GM19328 (cell line): ENCODE measurements at regions not wholly inside any gene's neighbourhood (a gene's known extent, or its start where the extent isn't known, plus 50 kb on each side); places are given as distances from the start of the nearest gene placed in this dataset.
"Not testable (repeated sequence)": the region's sequence is repeated elsewhere in the genome, so short reads cannot be mapped to it uniquely, and the experiment has no call there.

Experiments
- ATAC-seq: cut with Tn5 transposase; IDR thresholded peaks from one replicate; pipeline ENCODE4 v1.9.1; 2021; ENCODE audit warnings: mild to moderate bottlenecking, moderate library complexity; ENCODE audit not compliant: unreplicated experiment

DNA sequence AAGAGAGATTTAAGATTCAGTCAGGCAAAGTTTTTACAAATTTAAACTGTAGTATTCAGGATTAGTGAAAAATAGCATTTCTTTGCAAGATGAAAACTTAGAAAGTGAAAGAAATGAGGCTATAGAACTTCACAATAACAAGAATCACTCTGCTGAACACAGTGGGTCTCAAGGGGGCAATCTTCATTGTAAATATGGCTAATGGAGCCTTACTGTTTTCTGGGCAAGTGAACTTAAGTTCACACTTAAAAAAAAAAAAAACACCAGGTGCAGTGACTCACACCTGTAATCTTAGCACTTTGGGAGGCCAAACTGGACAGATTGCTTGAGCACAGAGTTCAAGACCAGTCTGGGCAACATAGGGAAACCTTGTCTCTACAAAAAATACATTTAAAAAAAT lies 175.9 kb upstream of the SNX2 start:
- no peak for ATAC-seq

DNA sequence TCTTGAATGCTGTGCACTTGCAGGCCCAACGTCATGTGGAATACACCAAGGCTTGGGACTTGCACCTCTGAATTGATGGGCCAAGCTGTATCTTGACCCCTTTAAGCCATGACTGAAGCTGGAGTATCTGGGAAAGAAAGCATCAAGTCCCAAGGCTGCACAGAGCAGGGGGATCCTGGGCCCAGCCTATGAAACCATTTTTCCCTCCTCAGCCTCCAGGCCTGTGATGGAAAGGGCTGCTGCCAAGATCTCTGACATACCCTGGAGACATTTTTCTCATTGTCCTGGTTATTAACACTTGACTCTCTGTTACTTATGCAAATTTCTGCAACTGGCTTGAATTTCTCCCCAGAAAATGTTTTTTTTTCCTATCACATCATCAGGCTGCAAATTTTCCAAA lies 174.0 kb upstream of the SNX2 start:
- no peak for ATAC-seq

DNA sequence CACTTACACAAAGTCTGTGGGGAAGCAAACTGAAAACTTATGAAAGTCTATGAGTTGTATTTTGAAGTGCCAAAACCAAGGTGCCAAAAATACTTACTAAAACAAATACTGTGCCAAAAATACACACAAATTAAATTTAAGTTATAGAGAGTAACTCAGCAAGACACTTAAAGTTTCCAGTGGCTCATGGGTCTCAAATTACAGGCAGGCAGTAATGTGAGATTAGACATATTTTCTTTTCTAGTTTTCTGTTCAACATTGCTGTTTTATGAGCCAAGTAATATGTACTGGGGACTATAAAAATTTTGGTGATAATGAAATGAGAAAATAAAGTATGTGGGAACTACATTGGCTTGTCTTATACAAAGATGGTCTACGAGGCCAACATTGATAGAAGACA lies 172.2 kb upstream of the SNX2 start:
- ATAC-seq: no peak

DNA sequence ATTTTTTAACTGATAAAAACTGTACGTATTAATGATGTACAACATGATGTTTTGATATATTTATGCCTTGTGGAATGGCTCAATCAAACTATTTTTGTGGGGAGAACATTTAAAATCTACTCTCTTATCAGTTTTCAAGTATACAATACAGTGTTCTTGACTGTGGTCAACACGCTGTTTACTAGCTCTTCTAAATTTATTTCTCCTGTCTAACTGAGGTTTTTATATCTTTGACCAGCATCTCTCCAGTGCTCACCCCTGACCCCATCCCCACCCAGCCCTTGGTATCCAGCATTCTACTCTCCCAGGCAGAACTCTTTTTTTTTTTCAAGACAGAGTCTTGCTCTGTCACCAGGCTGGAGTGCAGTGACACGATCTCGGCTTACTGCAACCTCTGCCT lies 169.6 kb upstream of the SNX2 start:
- ATAC-seq: no peak

- no peak for ATAC-seq
Measured at GRCh38 chr5:122607818-122608217, 167.1 kb upstream of the SNX2 start.

GRCh38 chr5:122608222-122608621 lies 166.7 kb upstream of the SNX2 start:
- no peak for ATAC-seq

DNA sequence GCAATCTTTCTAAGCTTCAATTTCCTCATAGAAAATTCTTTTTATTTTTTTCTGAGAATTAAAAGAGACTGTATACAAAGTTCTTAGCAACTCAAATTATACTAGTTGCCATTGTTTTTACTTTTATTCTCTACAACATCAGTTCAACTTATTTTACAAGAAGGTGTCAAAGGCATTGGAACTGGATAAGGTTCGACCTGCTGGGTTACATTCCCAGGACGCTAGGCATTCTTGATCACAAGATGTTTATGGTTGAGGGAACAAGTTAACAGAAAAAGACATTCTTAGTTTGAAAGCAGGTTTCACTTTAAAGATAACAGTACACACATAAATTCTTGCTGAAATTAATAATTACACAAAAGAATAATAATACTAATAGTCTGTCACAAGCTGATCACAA lies 163.5 kb upstream of the SNX2 start:
- ATAC-seq: no peak

DNA sequence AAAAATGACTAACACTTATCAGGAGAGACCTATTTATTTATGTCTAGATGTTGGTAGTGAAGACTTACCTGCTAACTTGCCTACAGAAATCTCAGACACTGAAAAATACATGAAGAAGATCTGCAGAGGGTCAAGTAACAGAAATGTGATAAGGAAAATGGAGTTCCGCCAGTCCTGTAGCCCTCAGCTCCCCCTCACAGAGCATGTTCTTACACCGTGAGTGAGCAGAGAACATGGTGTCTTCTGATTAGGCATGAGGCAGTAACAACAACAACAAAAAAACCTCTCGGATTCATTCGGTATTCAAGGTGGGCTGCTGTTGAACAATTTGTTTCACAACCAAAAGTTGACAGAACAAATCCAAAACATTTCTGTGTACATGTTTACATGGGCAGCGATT lies 162.0 kb upstream of the SNX2 start:
- no peak for ATAC-seq

GRCh38 chr5:122615146-122615545 lies 159.7 kb upstream of the SNX2 start:
- ATAC-seq: no peak

DNA sequence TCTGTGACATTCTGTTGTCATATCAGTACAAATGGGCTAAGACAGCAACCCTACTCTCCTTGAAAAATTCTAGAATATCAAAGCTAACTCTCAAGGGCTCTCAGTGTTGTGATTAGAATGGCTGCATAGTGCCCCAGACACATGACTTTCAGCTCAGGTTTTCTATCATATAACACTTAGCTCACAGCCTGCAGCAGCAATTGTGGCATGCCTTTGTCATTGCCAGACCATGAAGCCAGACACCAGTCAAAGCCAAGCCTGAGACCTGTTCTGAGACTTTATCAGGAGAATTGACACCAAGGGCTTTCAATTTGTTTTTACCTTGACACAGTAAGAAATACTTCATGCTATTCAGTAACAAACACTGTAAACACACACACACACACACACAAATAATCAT lies 159.0 kb upstream of the SNX2 start:
- ATAC-seq: no peak

DNA sequence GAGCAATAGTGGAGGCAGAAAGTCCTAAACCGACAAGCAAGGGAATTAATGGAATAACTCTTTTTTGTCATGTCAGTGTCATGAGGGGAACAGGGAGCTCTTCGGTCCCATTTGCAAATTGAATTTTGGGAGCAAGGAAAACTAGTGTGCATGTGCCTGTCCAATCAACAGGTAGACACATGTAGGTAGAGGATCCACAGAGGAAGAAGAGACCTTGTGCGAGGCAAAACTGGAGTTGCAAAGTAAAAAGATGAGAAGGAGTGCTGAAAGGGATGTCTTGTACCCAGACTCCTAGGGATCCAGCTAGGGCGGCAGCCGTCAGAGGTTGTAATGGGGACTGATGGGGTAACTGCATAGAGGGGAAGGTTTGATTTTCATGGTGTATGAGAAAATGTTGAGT lies 156.8 kb upstream of the SNX2 start:
- ATAC-seq: not testable (repeated sequence)

- ATAC-seq: not testable (repeated sequence)
Measured at GRCh38 chr5:122620768-122621167, 154.1 kb upstream of the SNX2 start.

- ATAC-seq: not testable (repeated sequence)
Measured at GRCh38 chr5:122628714-122629113, 146.2 kb upstream of the SNX2 start.

GRCh38 chr5:122629121-122629677 lies 145.7 kb upstream of the SNX2 start:
- no peak for ATAC-seq

- no peak for ATAC-seq
Measured at GRCh38 chr5:122638581-122638980, 136.3 kb upstream of the SNX2 start.

DNA sequence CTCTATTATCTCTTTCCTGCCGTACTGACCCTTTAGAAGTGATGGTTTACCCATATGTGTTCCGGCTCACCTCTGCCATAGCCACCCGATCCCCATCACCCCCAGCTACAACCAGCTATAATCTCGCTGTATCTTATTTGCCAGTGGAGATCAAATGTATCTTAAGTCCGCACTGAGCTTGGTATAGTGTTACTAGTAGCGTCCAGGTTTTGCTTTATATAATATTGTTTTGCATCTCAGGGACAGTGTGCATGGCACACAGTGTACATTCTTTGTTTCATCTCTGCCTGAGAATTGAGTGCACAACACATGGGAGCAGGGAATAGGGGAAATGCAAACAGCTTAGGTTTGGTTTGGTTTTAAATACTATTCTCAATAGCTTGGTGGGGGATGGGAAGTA lies 135.8 kb upstream of the SNX2 start:
- ATAC-seq: no peak

- ATAC-seq: no peak
Measured at GRCh38 chr5:122639864-122640263, 135.0 kb upstream of the SNX2 start.

- ATAC-seq: no peak
Measured at GRCh38 chr5:122649080-122649479, 125.8 kb upstream of the SNX2 start.

GRCh38 chr5:122653087-122654017 lies 121.5 kb upstream of the SNX2 start:
- no peak for ATAC-seq

- ATAC-seq: no peak
Measured at GRCh38 chr5:122656160-122656559, 118.7 kb upstream of the SNX2 start.

- no peak for ATAC-seq
Measured at GRCh38 chr5:122656577-122656976, 118.3 kb upstream of the SNX2 start.

- ATAC-seq: no peak
Measured at GRCh38 chr5:122661496-122662180, 113.2 kb upstream of the SNX2 start.
